Heart left ventricle (tissue), 13 donors: ENCODE measurements at regions not wholly inside any gene's neighbourhood (a gene's known extent, or its start where the extent isn't known, plus 50 kb on each side); places are given as distances from the start of the nearest gene placed in this dataset.

Experiments
- POLR2A ChIP-seq, 2 donors: fragments of 450-650 bp; IDR thresholded peaks; one replicate each; pipeline ENCODE4 v1.6.1; 2017; ENCODE audit warnings: antibody characterized with exemption in 2 of 2, mild to moderate bottlenecking in 2 of 2, moderate library complexity in 2 of 2
- TF ChIP-seq, protein P1 (sequence below), 12 donors: fragments of 200-600 bp; sonication (generic) in 4 of 12; IDR thresholded peaks; one replicate each; pipeline versions ENCODE4 v1.5.0 to v1.8.0; 2018 to 2022; ENCODE audit warnings: antibody characterized with exemption in 12 of 12, mild to moderate bottlenecking in 5 of 12
- donor health status: ischemic (EF 13 %, LVEDD 7.1; RV severe dilation, severe dysfunction).
- donor health status: DM: no; HTN: yes; CAD: no.
- donor health status: DM: no; HTN: no; CAD: no.
- donor health status: ischemic (EF 25% LVEDD 6.9; RV normal size, moderate dysfunction).
- donor health status: ischemic (EF 25% LVEDD 5.7; RV mildly dilated, moderate dysfunction).
- donor health status: ischemic (EF 35%, LVEDD 5.7; RV mildly dilated, moderate dysfunction).
- donor health status: nonischemic (EF 11% LVEDD 7.7; RV severe dilation, severe dysfunction).
- donor health status: DM: yes; HTN: yes; CAD: no.
- donor health status: PGD.
- donor health status: ischemic (EF 29% LVEDD 5.4; RV normal size, mild dysfunction).
- donor health status: nonischemic (EF 23%, LVEDD 6.1; RV moderate dilation, normal function).

DNA sequence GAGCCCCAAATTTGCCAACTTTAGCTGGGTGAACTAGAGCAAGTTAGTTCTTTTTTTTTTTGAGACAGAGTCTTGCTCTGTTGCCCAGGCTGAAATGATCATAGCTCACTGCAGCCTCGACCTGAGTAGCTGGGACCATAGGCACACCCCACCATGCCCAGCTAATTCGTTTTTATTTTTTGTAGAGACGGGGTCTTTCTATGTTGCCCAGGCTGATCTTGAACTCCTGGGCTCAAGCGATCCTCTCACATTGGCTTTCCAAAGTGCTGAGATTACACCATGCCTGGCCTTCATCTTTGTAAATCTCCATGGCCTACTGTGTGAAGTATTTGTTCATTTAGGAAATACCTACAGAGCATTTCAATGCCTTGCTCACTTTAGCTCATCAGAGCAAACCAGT, 105.6 kb upstream of the SLC44A3 start:
- TF ChIP-seq, protein P1, sequence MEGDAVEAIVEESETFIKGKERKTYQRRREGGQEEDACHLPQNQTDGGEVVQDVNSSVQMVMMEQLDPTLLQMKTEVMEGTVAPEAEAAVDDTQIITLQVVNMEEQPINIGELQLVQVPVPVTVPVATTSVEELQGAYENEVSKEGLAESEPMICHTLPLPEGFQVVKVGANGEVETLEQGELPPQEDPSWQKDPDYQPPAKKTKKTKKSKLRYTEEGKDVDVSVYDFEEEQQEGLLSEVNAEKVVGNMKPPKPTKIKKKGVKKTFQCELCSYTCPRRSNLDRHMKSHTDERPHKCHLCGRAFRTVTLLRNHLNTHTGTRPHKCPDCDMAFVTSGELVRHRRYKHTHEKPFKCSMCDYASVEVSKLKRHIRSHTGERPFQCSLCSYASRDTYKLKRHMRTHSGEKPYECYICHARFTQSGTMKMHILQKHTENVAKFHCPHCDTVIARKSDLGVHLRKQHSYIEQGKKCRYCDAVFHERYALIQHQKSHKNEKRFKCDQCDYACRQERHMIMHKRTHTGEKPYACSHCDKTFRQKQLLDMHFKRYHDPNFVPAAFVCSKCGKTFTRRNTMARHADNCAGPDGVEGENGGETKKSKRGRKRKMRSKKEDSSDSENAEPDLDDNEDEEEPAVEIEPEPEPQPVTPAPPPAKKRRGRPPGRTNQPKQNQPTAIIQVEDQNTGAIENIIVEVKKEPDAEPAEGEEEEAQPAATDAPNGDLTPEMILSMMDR (IDR thresholded peaks at IDR 0.05), result no peak
- no peak for TF ChIP-seq POLR2A (IDR thresholded peaks at IDR 0.05)
